ENCODE measurements at regions not wholly inside any gene's neighbourhood (a gene's known extent, or its start where the extent isn't known, plus 50 kb on each side); places are given as distances from the start of the nearest gene placed in this dataset.

- TF ChIP-seq CTCF (IDR thresholded peaks at IDR 0.05) (no peak), ZFX (IDR thresholded peaks at IDR 0.05; ENCODE audit: borderline replicate concordance) (no peak)
These were observed 140.7 kb downstream of the BTC start for GRCh38 chr4:74653331-74654229.
